VCaP (cell line): ENCODE measurements at regions not wholly inside any gene's neighbourhood (a gene's known extent, or its start where the extent isn't known, plus 50 kb on each side); places are given as distances from the start of the nearest gene placed in this dataset.

Experiments used
- H3K27ac ChIP-seq: fragments of 450-650 bp; 2 replicates; pipeline ENCODE4 v1.5.1; 2017
- TF ChIP-seq, protein P1 (sequence below): fragments of 450-650 bp; conservative IDR thresholded peaks from 2 replicates; pipeline ENCODE4 v1.5.1; 2017; ENCODE audit warnings: mild to moderate bottlenecking, moderate library complexity

DNA sequence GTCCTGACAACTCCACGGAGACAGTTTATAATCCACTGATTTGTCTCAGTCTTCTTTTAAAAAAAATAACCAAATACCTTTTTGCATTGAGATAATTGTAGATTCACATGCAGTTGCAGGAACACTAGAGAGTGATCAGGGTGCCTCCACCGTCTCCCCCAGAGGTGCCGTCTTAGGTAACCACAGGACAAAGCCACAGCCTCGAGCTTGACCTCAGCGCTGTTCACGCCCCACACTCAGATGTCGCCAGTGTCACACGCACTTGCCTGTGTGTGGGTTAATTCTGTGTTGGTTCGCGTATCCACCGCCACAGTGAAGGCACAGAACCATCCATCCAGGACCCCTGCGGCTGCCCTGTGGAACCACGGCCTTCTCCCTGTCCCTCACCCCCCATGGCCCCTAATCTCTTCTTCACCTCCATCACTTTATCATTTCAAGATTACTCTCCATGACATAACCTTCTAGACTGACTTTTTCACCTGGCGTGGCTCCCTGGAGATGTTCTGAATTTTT lies 295.0 kb upstream of the HDAC4 start:
- TF ChIP-seq, protein P1, sequence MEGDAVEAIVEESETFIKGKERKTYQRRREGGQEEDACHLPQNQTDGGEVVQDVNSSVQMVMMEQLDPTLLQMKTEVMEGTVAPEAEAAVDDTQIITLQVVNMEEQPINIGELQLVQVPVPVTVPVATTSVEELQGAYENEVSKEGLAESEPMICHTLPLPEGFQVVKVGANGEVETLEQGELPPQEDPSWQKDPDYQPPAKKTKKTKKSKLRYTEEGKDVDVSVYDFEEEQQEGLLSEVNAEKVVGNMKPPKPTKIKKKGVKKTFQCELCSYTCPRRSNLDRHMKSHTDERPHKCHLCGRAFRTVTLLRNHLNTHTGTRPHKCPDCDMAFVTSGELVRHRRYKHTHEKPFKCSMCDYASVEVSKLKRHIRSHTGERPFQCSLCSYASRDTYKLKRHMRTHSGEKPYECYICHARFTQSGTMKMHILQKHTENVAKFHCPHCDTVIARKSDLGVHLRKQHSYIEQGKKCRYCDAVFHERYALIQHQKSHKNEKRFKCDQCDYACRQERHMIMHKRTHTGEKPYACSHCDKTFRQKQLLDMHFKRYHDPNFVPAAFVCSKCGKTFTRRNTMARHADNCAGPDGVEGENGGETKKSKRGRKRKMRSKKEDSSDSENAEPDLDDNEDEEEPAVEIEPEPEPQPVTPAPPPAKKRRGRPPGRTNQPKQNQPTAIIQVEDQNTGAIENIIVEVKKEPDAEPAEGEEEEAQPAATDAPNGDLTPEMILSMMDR = no peak

DNA sequence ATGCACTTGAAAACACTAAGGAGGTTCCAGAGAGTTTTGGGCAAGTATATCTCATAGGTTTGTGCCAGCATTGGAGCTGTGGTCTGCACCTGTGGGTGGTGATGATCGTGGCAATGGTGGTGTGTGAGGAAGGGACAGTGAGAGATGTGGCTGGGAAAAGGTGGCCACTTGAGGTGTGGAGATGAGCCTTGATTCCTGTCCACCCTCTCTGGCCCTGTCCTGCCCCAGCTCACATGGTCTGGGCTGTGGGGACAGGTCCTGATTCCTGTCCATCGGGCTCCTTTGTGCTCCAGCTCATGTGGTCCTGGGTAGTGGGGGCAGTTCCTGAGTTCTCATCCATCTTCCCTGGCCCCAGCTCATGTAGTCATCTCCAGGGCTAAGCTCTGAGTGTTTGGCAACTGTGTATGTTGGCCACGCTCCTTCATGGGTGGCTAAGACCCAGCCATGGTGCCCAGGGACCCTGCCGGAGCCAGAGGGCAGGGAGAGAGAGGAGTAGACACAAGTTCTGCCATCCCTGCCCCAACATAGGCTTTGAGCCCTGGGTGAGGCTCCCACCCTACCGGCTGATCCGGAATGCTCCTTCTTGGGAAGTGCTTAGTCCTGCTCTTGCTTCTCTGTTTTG lies 294.4 kb upstream of the HDAC4 start:
- TF ChIP-seq, protein P1 = no peak
- H3K27ac ChIP-seq = no peak overlapping the region

More for the DNA sequence above, 295.0 kb upstream of the HDAC4 start:
- no peak overlapping the region for H3K27ac ChIP-seq

DNA sequence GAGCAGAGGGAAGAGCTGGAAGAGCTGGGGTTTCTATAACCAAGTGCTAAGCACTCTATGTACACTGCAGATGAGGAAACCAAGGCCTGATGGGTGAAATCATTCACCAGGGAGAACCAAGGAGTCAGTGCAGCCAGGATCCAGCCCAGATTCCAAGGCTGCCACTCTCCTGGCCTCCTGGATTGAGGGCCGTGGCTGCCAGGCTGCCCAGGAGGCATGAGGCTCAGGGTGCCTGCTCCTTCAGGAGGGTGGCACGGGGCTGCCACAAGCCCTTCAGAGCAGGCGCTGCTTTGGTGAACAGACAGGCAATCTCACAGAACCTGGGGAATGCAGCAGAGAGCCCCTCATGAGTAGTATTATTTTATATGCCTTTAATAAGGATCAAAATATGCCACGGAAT lies 293.7 kb upstream of the HDAC4 start:
- TF ChIP-seq, protein P1 = no peak

DNA sequence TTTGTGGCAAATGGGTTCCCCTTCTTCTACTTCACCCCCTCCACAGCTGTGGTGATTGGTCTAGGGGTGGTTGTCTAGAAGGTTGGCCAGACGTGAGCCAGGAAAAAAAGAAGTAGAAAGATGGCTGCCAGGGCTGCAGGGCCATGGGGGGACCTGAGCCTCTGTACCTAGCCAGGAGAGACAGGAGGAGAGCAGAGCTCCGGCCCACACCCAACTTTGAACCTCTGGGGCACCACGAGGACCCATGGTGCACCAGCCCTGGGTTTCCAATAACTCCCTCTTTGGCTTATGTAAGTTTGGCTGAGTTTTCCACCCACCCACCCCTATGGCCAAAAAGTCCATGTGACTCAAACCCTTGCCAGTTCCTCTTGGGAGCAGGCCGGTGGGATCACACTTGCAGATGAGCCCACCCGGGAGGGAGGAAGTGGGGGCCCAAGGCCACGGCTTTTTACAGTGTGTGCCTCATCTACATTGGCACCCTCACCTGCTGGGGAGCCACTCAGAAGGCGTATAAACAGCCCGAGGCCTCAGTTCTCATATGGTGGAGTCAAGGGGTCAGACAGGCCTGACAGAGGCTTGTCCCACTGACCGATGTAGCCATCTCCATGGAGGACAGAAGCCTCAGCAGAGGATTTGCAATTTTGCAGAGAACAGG lies 293.1 kb upstream of the HDAC4 start:
- H3K27ac ChIP-seq = no peak overlapping the region
- TF ChIP-seq, protein P1 = no peak

More for the DNA sequence above, 293.7 kb upstream of the HDAC4 start:
- no peak overlapping the region for H3K27ac ChIP-seq

DNA sequence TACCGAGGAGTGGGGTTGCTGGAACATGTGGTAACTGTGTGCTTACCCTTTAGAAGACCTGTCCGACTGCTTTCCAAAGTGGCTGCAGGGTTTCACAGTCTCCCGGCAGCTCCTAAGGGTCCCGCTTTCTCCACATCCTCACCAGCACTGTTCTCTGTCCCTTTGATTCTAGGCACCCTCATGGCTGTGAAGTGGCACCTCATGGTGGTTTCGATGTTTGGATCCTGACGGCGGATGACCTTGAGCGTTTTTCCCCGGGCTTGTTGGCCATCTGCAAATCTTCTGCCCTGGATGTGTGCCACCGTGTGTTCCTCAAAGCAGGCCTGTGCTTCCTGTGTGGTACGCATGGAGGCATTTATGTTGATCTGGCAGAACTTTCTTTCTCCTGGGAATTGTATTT lies 292.5 kb upstream of the HDAC4 start:
- H3K27ac ChIP-seq = no peak overlapping the region
- TF ChIP-seq, protein P1 = no peak

DNA sequence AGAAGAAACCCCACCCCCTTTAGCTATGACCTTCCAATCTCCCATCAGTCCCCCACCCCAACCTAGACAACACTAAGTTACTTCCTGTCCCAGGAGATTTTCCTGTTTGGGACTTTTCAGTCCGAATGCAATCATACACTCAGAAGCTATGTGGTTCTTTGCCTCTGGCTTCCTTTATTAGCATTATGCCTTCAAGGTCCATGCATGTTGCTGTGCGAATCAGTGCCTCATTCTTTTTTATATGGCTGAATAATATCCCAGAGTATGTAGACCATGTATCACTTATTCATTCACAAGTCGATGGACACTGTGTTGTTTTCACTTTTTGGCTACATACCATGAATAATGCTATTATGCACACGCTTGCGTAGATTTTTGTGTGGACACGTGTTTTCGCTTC lies 292.1 kb upstream of the HDAC4 start:
- TF ChIP-seq, protein P1 = no peak
- H3K27ac ChIP-seq = no peak overlapping the region

DNA sequence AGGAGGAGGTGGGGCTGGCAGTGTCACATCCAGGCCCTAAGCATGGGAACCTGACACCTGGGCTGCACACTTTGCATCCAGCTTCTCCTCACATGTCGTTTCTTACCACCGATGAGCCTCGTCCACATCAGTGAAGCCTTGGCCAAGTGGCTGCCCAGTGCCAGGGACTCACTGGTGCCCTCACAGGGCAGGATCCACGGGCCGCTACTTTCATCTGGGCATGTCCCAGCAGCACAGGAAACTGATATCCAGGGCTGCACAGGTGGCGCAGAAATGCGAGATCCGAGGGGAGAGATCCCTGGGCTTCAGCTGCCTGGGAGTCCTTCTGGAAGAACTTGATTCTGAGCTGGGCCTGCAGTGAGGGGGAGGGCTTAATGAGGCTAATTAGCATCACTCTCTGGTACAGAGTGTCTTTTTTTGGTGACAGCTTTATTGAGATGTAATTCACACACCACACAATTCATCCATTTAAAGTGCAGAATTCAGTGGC lies 291.6 kb upstream of the HDAC4 start:
- no peak overlapping the region for H3K27ac ChIP-seq
- TF ChIP-seq, protein P1 = no peak
